ENCODE measurements at regions not wholly inside any gene's neighbourhood (a gene's known extent, or its start where the extent isn't known, plus 50 kb on each side); places are given as distances from the start of the nearest gene placed in this dataset.
A peak's percentile ranks its signal among the peaks of the same experiment; 100 is the strongest.
"Not testable (repeated sequence)": the region's sequence is repeated elsewhere in the genome, so short reads cannot be mapped to it uniquely, and the experiment has no call there.

DNA sequence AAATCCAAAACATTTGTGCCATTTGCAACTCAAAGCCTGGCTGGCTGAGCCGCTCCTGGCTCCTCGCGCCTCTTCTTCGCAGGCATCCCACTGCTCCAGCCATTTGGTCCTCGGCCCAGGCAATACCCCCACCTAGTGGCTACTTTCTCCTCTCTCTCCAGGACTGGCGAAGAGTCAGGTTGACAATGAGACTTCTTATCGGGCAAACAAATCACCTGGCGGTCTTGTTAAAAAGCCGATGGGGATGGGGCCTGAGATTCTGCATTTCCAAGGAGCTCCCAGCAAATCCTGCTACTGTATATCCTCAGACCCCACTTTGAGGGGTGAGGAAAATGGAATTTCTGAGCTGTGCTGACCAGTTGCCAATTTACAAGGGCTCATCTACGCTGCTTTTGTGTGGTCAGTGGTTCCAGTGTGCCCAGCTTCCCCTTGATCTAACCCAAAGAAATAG lies 89.0 kb downstream of the ISX start:
- H3K27ac ChIP-seq (ENCODE audit: low read depth, low read length): no peak overlapping the region
- no peak overlapping the region for H3K4me3 ChIP-seq (ENCODE audit: low read length in 2 of 2)
- Mint-ChIP-seq H3K4me3 (no peak overlapping the region), H3K27ac (no peak overlapping the region), H3K27me3 (peaks cover 22 to 47% of the 10 kb centered on the region in 2 donors), H3K9me3 (peaks cover 0 to 2% (median 0%) of the 10 kb centered on the region in 8 donors), H3K36me3 (no peaks in the 10 kb centered on the region), H3K4me1 (peaks cover 0 to 5% (median 2%) of the 10 kb centered on the region in 4 donors)
- POLR2A ChIA-PET (ENCODE audit: partially characterized antibody): no interaction called here
- H3K9me3 ChIP-seq (ENCODE audit: control insufficient read depth in 1 of 2, low read length in 2 of 2): no peaks in the 10 kb centered on the region
- intact Hi-C loops (cut with micrococcal nuclease): no loop called here
- no peaks in the 10 kb centered on the region for H3K36me3 ChIP-seq (ENCODE audit: insufficient read depth, low read length)
- DNase-seq: peak in 1 of 5 donors; percentile 5
- CTCF ChIA-PET (ENCODE audit: partially characterized antibody): interaction anchor here (0.9 to 1.0 kb wide), 2 partner anchors 11 to 21 kb away, joined by 3 read pairs; no protein-coding TSS in a partner anchor
- no peaks in the 10 kb centered on the region for H3K27me3 ChIP-seq (ENCODE audit: insufficient read depth, low read length)
- H3K4me1 ChIP-seq (ENCODE audit: insufficient read depth, low read length): no peaks in the 10 kb centered on the region

DNA sequence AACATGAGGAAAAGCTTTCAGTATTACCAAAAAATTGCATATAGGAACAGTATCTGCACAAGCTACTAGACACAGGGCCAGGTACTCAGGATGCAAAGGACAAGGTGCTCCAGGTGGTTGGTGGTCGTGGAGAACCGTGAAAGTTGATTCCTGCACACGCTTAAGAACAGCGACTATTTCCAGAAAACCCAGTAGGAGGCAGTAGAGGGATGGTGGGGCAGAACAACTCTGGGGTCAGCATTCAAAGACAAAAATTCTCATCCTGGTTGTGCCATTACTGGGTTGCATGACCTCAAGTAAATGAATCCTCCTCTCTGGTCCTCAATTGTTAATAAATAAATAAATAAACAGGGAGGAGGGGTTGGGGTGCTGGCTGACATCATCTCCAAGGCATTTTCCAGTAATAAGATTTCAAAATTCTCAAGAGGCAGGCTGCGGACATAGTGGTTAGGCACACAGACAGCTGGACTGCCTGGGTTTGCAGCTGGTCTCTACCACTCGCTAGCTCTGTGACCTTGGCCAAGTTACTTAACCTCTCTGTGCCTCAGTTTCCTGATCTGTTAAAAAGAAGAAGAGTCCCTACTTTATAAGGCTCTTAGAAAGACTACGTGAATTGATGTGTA lies 89.6 kb downstream of the ISX start:
- no peaks in the 10 kb centered on the region for H3K36me3 ChIP-seq (ENCODE audit: insufficient read depth, low read length)
- no peaks in the 10 kb centered on the region for H3K9me3 ChIP-seq (ENCODE audit: control insufficient read depth in 1 of 2, low read length in 2 of 2)
- H3K27ac ChIP-seq (ENCODE audit: low read depth, low read length): no peak overlapping the region
- Mint-ChIP-seq H3K4me3 (no peak overlapping the region), H3K4me1 (peaks cover 0 to 3% (median 2%) of the 10 kb centered on the region in 4 donors), H3K27me3 (peaks cover 24 to 44% of the 10 kb centered on the region in 2 donors), H3K27ac (no peak overlapping the region), H3K36me3 (no peaks in the 10 kb centered on the region), H3K9me3 (peaks cover 0 to 2% (median 0%) of the 10 kb centered on the region in 8 donors)
- no peak for DNase-seq
- H3K4me3 ChIP-seq (ENCODE audit: low read length in 2 of 2): no peak overlapping the region
- H3K4me1 ChIP-seq (ENCODE audit: insufficient read depth, low read length): no peaks in the 10 kb centered on the region
- intact Hi-C loops (cut with micrococcal nuclease): no loop called here
- ChIA-PET CTCF (ENCODE audit: partially characterized antibody) (interaction anchor here (0.9 to 1.0 kb wide), 2 partner anchors 12 to 20 kb away, joined by 3 read pairs; no protein-coding TSS in a partner anchor), POLR2A (ENCODE audit: partially characterized antibody) (no interaction called here)
- no peaks in the 10 kb centered on the region for H3K27me3 ChIP-seq (ENCODE audit: insufficient read depth, low read length)

DNA sequence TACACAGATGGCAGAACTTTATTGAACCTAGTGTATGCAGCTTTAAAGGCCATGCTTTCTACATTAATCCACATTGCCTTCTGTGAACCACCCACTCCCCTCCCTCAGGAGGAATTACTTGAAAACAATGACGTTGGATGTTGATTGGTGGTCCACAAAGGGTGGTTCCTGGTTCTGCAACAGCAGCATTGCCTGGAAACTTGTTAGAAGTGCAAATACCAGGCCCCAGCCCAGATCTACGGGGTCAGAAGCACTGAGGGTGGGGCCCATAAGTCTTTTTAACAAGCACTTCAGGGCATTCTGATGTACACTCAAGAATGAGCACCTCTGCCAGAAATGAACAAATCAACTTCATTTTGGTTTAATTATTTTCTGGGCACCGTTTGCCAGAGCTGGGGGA lies 91.0 kb downstream of the ISX start:
- H3K36me3 ChIP-seq (ENCODE audit: insufficient read depth, low read length): no peaks in the 10 kb centered on the region
- H3K27me3 ChIP-seq (ENCODE audit: insufficient read depth, low read length): no peaks in the 10 kb centered on the region
- no peaks in the 10 kb centered on the region for H3K4me1 ChIP-seq (ENCODE audit: insufficient read depth, low read length)
- CTCF ChIA-PET (ENCODE audit: partially characterized antibody): interaction anchor here (3.8 kb wide), 1 partner anchor 12 kb away, joined by 12 read pairs; no protein-coding TSS in a partner anchor
- Mint-ChIP-seq H3K27me3 (peaks cover 22 to 41% of the 10 kb centered on the region in 2 donors), H3K4me1 (no peaks in the 10 kb centered on the region), H3K9me3 (peaks cover 0 to 2% (median 0%) of the 10 kb centered on the region in 8 donors), H3K4me3 (no peak overlapping the region), H3K27ac (no peak overlapping the region), H3K36me3 (no peaks in the 10 kb centered on the region)
- H3K27ac ChIP-seq (ENCODE audit: low read depth, low read length): no peak overlapping the region
- intact Hi-C loops (cut with micrococcal nuclease): no loop called here
- no peaks in the 10 kb centered on the region for H3K9me3 ChIP-seq (ENCODE audit: control insufficient read depth in 1 of 2, low read length in 2 of 2)
- H3K4me3 ChIP-seq (ENCODE audit: low read length in 2 of 2): no peak overlapping the region
- DNase-seq: no peak
- POLR2A ChIA-PET (ENCODE audit: partially characterized antibody): no interaction called here

DNA sequence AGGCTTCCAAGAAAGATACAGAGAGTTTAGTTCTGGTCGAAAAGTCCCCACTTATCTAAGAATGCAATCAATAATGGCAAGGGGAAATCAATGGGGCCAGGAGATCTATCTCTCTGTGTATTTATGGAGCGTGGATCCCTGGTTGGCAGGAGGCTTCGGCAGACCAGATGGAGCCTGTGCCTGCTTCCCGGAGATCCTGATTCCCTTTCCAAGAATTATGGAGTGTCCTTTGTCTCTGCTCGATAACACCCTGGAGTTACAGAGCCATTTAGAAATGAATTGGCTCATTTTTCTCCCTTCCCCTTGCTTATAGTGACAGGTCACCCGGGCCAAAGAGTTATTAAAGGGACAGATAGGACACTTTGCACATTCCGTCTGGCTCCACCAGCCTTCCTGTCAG lies 92.4 kb downstream of the ISX start:
- H3K9me3 ChIP-seq (ENCODE audit: control insufficient read depth in 1 of 2, low read length in 2 of 2): no peaks in the 10 kb centered on the region
- H3K9me3 Mint-ChIP-seq: peaks cover 0 to 2% (median 0%) of the 10 kb centered on the region in 8 donors
- intact Hi-C loops (cut with micrococcal nuclease): no loop called here
- no peak overlapping the region for H3K27ac Mint-ChIP-seq
- H3K4me1 ChIP-seq (ENCODE audit: insufficient read depth, low read length): no peaks in the 10 kb centered on the region
- no peaks in the 10 kb centered on the region for H3K36me3 Mint-ChIP-seq
- POLR2A ChIA-PET (ENCODE audit: partially characterized antibody): no interaction called here
- H3K27me3 ChIP-seq (ENCODE audit: insufficient read depth, low read length): no peaks in the 10 kb centered on the region
- no peak overlapping the region for H3K4me3 ChIP-seq (ENCODE audit: low read length in 2 of 2)
- H3K27me3 Mint-ChIP-seq: peaks cover 24 to 38% of the 10 kb centered on the region in 2 donors
- no peak overlapping the region for H3K4me3 Mint-ChIP-seq
- H3K27ac ChIP-seq (ENCODE audit: low read depth, low read length): no peak overlapping the region
- CTCF ChIA-PET (ENCODE audit: partially characterized antibody): interaction anchor here (1.7 to 3.8 kb wide), 2 partner anchors 8 to 13 kb away, joined by 7 to 12 read pairs; no protein-coding TSS in a partner anchor
- DNase-seq: no peak
- H3K4me1 Mint-ChIP-seq: no peaks in the 10 kb centered on the region
- H3K36me3 ChIP-seq (ENCODE audit: insufficient read depth, low read length): no peaks in the 10 kb centered on the region

DNA sequence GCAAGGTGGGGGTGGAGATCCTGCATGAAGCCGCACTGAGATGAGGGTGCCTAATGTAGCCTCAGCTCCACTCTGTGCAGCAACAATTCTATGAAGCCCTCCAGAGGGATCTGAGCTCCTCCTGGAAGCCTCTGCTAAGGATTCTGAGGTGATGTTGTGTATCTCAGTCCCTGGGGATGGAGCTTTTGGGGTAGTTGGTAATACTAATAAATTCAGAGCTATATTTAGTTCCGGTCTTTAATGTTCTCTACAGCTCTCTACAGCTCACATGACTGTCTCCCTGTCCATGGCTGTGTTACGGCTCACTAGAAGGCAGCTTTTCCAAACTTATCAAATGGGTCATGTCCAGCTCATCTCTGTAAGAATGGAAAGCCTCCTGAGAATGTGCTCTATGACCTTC lies 93.4 kb downstream of the ISX start:
- Histone ChIP-seq H3K36me3 (ENCODE audit: insufficient read depth, low read length) (no peaks in the 10 kb centered on the region), H3K4me3 (ENCODE audit: low read length in 2 of 2) (no peak overlapping the region), H3K9me3 (ENCODE audit: control insufficient read depth in 1 of 2, low read length in 2 of 2) (no peaks in the 10 kb centered on the region), H3K27me3 (ENCODE audit: insufficient read depth, low read length) (no peaks in the 10 kb centered on the region), H3K4me1 (ENCODE audit: insufficient read depth, low read length) (no peaks in the 10 kb centered on the region), H3K27ac (ENCODE audit: low read depth, low read length) (no peak overlapping the region)
- Mint-ChIP-seq H3K27me3 (peaks cover 27 to 39% of the 10 kb centered on the region in 2 donors), H3K9me3 (peaks cover 0 to 4% (median 0%) of the 10 kb centered on the region in 8 donors), H3K36me3 (no peaks in the 10 kb centered on the region), H3K4me1 (no peaks in the 10 kb centered on the region), H3K4me3 (no peak overlapping the region), H3K27ac (no peak overlapping the region)
- intact Hi-C loops (cut with micrococcal nuclease): no loop called here
- DNase-seq: no peak
- ChIA-PET CTCF (ENCODE audit: partially characterized antibody) (interaction anchor here (1.7 to 3.8 kb wide), 2 partner anchors 9 to 14 kb away, joined by 7 to 12 read pairs; no protein-coding TSS in a partner anchor), POLR2A (ENCODE audit: partially characterized antibody) (no interaction called here)

DNA sequence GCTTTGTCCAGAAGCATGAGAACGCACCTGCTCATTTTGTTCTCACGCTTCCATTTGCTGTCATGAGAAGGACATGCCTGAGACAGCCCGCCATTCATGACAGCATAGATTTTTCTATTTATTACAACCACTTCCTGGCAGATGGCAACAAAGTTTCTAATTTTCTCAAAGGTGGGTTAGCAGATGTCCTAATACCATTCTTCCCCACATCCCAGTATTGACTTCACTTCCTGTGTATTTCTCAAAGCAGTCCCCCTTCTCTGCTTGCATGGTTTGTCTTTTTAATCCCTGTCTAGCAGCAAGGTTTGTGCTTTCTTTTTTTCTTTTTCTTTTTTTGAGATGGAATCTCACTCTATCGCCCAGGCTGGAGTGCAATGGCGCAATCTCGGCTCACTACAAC lies 94.3 kb downstream of the ISX start:
- no peaks in the 10 kb centered on the region for H3K9me3 ChIP-seq (ENCODE audit: control insufficient read depth in 1 of 2, low read length in 2 of 2)
- H3K27me3 ChIP-seq (ENCODE audit: insufficient read depth, low read length): no peaks in the 10 kb centered on the region
- intact Hi-C loops (cut with micrococcal nuclease): no loop called here
- H3K4me1 Mint-ChIP-seq: no peaks in the 10 kb centered on the region
- ChIA-PET CTCF (ENCODE audit: partially characterized antibody) (interaction anchor here (3.8 kb wide), 1 partner anchor 15 kb away, joined by 12 read pairs; no protein-coding TSS in a partner anchor), POLR2A (ENCODE audit: partially characterized antibody) (no interaction called here)
- H3K27ac Mint-ChIP-seq: no peak overlapping the region
- H3K27ac ChIP-seq (ENCODE audit: low read depth, low read length): no peak overlapping the region
- no peaks in the 10 kb centered on the region for H3K4me1 ChIP-seq (ENCODE audit: insufficient read depth, low read length)
- H3K36me3 Mint-ChIP-seq: no peaks in the 10 kb centered on the region
- no peaks in the 10 kb centered on the region for H3K36me3 ChIP-seq (ENCODE audit: insufficient read depth, low read length)
- peaks cover 26 to 40% of the 10 kb centered on the region in 2 donors for H3K27me3 Mint-ChIP-seq
- DNase-seq: no peak
- peaks cover 0 to 4% (median 2%) of the 10 kb centered on the region in 8 donors for H3K9me3 Mint-ChIP-seq
- H3K4me3 ChIP-seq (ENCODE audit: low read length in 2 of 2): no peak overlapping the region
- no peak overlapping the region for H3K4me3 Mint-ChIP-seq

DNA sequence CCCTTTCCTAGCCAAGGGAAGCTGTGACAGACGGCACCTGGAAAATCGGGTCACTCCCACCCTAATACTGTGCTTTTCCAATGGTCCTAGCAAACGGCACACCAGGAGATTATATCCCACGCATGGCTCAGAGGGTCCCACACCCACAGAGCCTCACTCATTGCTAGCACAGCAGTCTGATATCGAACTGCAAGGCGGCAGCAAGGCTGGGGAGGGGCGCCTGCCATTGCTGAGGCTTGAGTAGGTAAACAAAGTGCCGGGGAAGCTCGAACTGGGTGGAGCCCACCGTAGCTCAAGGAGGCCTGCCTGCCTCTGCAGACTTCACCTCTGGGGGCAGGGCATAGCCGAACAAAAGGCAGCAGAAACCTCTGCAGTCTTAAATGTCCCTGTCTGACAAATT lies 91.4 kb upstream of the HMGXB4 start:
- H3K4me1 ChIP-seq (ENCODE audit: insufficient read depth, low read length); POLR2A ChIA-PET (ENCODE audit: partially characterized antibody); H3K9me3 ChIP-seq (ENCODE audit: control insufficient read depth in 1 of 2, low read length in 2 of 2); H3K27ac Mint-ChIP-seq; intact Hi-C loops (cut with micrococcal nuclease); DNase-seq; CTCF ChIA-PET (ENCODE audit: partially characterized antibody); H3K4me3 Mint-ChIP-seq; H3K4me3 ChIP-seq (ENCODE audit: low read length in 2 of 2); H3K36me3 ChIP-seq (ENCODE audit: insufficient read depth, low read length); H3K27me3 ChIP-seq (ENCODE audit: insufficient read depth, low read length); H3K27ac ChIP-seq (ENCODE audit: low read depth, low read length); H3K4me1 Mint-ChIP-seq; H3K36me3 Mint-ChIP-seq; H3K9me3 Mint-ChIP-seq: not testable (repeated sequence)
- peaks cover 17 to 27% of the 10 kb centered on the region in 2 donors for H3K27me3 Mint-ChIP-seq
